ACC112 (cell line): ENCODE measurements at regions not wholly inside any gene's neighbourhood (a gene's known extent, or its start where the extent isn't known, plus 50 kb on each side); places are given as distances from the start of the nearest gene placed in this dataset.
"Not testable (repeated sequence)": the region's sequence is repeated elsewhere in the genome, so short reads cannot be mapped to it uniquely, and the experiment has no call there.

Experiments
- H2AFZ ChIP-seq: fragments of 200-600 bp; sonication (generic); one replicate; pipeline ENCODE4 v1.6.0; 2017; ENCODE audit warnings: antibody characterized with exemption, low read length; ENCODE audit not compliant: unreplicated experiment
- H3K27ac ChIP-seq: fragments of 200-600 bp; sonication (generic); 2 replicates; pipeline ENCODE4 v1.5.1; 2014; ENCODE audit warnings: low read depth, mild to moderate bottlenecking, antibody characterized with exemption, low read length, moderate library complexity
- H3K27me3 ChIP-seq: fragments of 200-600 bp; sonication (generic); 2 replicates; pipeline ENCODE4 v1.6.1; 2014; ENCODE audit warnings: mild to moderate bottlenecking, antibody characterized with exemption, low read length, moderate library complexity, mixed read lengths; ENCODE audit not compliant: insufficient read depth
- H3K36me3 ChIP-seq: fragments of 200-600 bp; sonication (generic); 2 replicates; pipeline ENCODE4 v1.6.1; 2016; ENCODE audit warnings: mild to moderate bottlenecking, antibody characterized with exemption, low read length, moderate library complexity, mixed read lengths; ENCODE audit not compliant: insufficient read depth
- H3K4me1 ChIP-seq: fragments of 200-600 bp; sonication (generic); one replicate; pipeline ENCODE4 v1.6.1; 2016; ENCODE audit warnings: low read length, mixed read lengths; ENCODE audit not compliant: insufficient read depth, unreplicated experiment, control insufficient read depth
- H3K4me3 ChIP-seq: fragments of 200-600 bp; sonication (generic); 2 replicates; pipeline ENCODE4 v1.5.1; 2014; ENCODE audit warnings: mild to moderate bottlenecking, low read depth, low read length
- H3K79me2 ChIP-seq: fragments of 200-600 bp; sonication (generic); one replicate; pipeline ENCODE4 v1.6.0; 2016; ENCODE audit warnings: low read length; ENCODE audit not compliant: control insufficient read depth, unreplicated experiment, insufficient read depth

GRCh38 chr6:14294270-14294951 is 176.8 kb downstream of the CD83 start:
- no peaks in the 10 kb centered on the region for H3K27me3 ChIP-seq
- no peak overlapping the region for H3K27ac ChIP-seq

GRCh38 chr6:14296698-14297097 is 179.1 kb downstream of the CD83 start:
- not testable (repeated sequence) for H3K4me3 ChIP-seq, H3K27me3 ChIP-seq, H3K79me2 ChIP-seq, H3K36me3 ChIP-seq, H2AFZ ChIP-seq, H3K27ac ChIP-seq, H3K4me1 ChIP-seq

More at GRCh38 chr6:14294270-14294951, 176.8 kb downstream of the CD83 start:
- Histone ChIP-seq H3K4me3 (no peak overlapping the region), H3K36me3 (no peaks in the 10 kb centered on the region), H3K79me2 (no peaks in the 10 kb centered on the region), H2AFZ (no peak overlapping the region), H3K4me1 (no peaks in the 10 kb centered on the region)

DNA sequence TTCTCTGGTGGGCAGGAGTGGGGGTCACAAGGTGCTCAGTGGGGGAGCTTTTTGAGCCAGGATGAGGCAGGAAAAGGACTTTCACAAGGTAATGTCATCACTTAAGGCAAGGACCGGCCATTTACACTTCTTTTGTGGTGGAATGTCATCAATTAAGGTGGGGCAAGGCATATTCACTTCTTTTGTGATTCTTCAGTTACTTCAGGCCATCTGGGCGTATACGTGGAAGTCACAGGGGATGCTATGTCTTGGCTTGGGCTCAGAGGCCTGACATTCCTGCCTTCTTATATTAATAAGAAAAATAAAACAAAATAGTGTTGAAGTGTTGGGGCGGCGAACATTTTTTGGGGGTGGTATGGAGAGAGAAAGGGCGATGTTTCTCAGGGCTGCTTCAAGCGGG is 179.5 kb downstream of the CD83 start:
- H3K27me3 ChIP-seq, H3K27ac ChIP-seq, H3K4me1 ChIP-seq, H3K4me3 ChIP-seq, H3K36me3 ChIP-seq, H2AFZ ChIP-seq, H3K79me2 ChIP-seq: not testable (repeated sequence)

GRCh38 chr6:14300189-14300588 is 182.6 kb downstream of the CD83 start:
- not testable (repeated sequence) for H3K79me2 ChIP-seq

GRCh38 chr6:14300721-14301120 is 183.1 kb downstream of the CD83 start:
- not testable (repeated sequence) for H3K27me3 ChIP-seq, H3K79me2 ChIP-seq, H3K4me3 ChIP-seq, H3K4me1 ChIP-seq, H3K27ac ChIP-seq, H2AFZ ChIP-seq, H3K36me3 ChIP-seq

More at GRCh38 chr6:14300189-14300588, 182.6 kb downstream of the CD83 start:
- H3K36me3 ChIP-seq, H2AFZ ChIP-seq, H3K4me1 ChIP-seq, H3K27ac ChIP-seq, H3K4me3 ChIP-seq, H3K27me3 ChIP-seq: not testable (repeated sequence)

- not testable (repeated sequence) for H3K27me3 ChIP-seq, H3K4me3 ChIP-seq, H3K27ac ChIP-seq, H2AFZ ChIP-seq, H3K36me3 ChIP-seq, H3K79me2 ChIP-seq, H3K4me1 ChIP-seq
These were observed 183.9 kb downstream of the CD83 start for GRCh38 chr6:14301477-14301876.

DNA sequence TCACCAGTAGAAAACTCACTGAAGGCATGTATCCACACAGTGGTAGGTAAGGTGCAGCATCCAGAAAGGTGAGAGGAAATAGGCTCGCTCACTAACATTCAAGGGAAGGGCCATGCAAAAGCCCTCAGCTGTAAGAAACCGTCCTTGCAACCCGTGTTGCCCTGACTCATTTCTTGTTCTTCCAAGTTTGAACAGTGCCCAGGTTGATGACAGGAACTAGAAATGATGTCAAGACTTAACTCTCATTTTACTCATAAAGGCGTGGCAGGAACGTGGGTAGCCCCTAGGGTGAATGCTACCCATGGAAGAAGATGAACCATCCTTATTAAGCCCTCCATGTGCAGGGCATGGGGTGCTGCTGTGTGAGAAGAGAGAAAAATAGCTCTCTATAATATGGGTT is 187.6 kb downstream of the CD83 start:
- H2AFZ ChIP-seq = no peak overlapping the region
- no peak overlapping the region for H3K4me3 ChIP-seq
- no peaks in the 10 kb centered on the region for H3K36me3 ChIP-seq
- H3K79me2 ChIP-seq = no peaks in the 10 kb centered on the region
- H3K27me3 ChIP-seq = no peaks in the 10 kb centered on the region
- H3K4me1 ChIP-seq = no peaks in the 10 kb centered on the region
- H3K27ac ChIP-seq = no peak overlapping the region

DNA sequence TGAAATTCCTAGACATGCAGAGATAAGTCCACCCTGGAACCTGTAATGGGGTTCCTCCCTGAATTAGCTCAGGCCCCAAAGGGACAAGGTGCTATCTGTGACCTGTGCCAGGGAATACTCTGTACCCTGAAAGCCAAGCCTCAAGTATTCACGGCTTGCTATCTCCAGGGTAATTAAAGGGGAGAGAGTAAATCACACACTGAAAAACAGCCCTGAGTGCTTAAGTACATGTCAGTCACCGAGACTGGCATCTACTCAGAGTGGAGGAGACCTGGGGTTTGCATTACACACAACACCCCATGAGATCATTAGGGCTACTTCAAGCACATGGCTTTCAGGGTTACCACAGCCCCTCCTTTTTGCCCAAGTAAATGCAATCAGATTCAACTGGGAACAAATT is 188.1 kb downstream of the CD83 start:
- H3K4me3 ChIP-seq = no peak overlapping the region
- H3K4me1 ChIP-seq = no peaks in the 10 kb centered on the region
- H2AFZ ChIP-seq = no peak overlapping the region
- no peak overlapping the region for H3K27ac ChIP-seq
- H3K36me3 ChIP-seq = no peaks in the 10 kb centered on the region
- no peaks in the 10 kb centered on the region for H3K79me2 ChIP-seq
- no peaks in the 10 kb centered on the region for H3K27me3 ChIP-seq

GRCh38 chr6:14306151-14306906 is 188.8 kb downstream of the CD83 start:
- Histone ChIP-seq H3K4me3 (no peak overlapping the region), H3K27ac (no peak overlapping the region)

DNA sequence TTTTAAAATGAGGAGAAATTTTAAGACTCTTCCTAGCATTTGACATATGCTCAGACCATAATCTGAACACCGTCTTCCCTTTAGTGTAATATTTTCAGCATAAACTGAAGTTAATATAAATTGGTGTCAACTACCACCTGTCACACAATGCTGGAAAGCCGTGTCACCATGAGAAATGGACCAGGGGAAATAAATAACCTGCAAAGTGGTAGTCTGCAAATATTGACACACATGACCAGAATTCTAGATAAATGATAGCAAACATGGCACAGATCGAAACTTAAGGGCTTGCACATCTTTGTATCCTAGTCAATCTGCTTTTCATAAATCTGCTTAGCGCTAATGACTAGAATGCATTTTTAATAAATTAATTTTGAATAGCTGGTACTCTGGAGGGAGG is 191.9 kb downstream of the CD83 start:
- Histone ChIP-seq H2AFZ (no peak overlapping the region), H3K27me3 (no peaks in the 10 kb centered on the region), H3K4me3 (no peak overlapping the region), H3K36me3 (no peaks in the 10 kb centered on the region), H3K27ac (no peak overlapping the region), H3K79me2 (no peaks in the 10 kb centered on the region), H3K4me1 (no peaks in the 10 kb centered on the region)

More at GRCh38 chr6:14306151-14306906, 188.8 kb downstream of the CD83 start:
- H3K27me3 ChIP-seq = no peaks in the 10 kb centered on the region
- H3K79me2 ChIP-seq = no peaks in the 10 kb centered on the region
- no peaks in the 10 kb centered on the region for H3K4me1 ChIP-seq
- no peak overlapping the region for H2AFZ ChIP-seq
- H3K36me3 ChIP-seq = no peaks in the 10 kb centered on the region

GRCh38 chr6:14309951-14310445 is 192.4 kb downstream of the CD83 start:
- H3K36me3 ChIP-seq = no peaks in the 10 kb centered on the region
- H3K79me2 ChIP-seq = no peaks in the 10 kb centered on the region
- H3K27ac ChIP-seq = no peak overlapping the region
- no peak overlapping the region for H3K4me3 ChIP-seq
- no peak overlapping the region for H2AFZ ChIP-seq
- H3K27me3 ChIP-seq = no peaks in the 10 kb centered on the region
- H3K4me1 ChIP-seq = no peaks in the 10 kb centered on the region
